Neural cell (in vitro differentiated cells): ENCODE measurements at regions not wholly inside any gene's neighbourhood (a gene's known extent, or its start where the extent isn't known, plus 50 kb on each side); places are given as distances from the start of the nearest gene placed in this dataset.

Source experiments
- H2AFZ ChIP-seq: fragments of 200-600, 300-800 bp; sonication (generic), shearing (Covaris generic); 2 replicates; pipeline ENCODE4 v1.6.0; 2014; ENCODE audit warnings: low read depth, mild to moderate bottlenecking, antibody characterized with exemption, low read length, moderate library complexity
- H3F3A ChIP-seq: fragments of 200-600 bp; shearing (Covaris generic); 2 replicates; pipeline ENCODE4 v1.6.1; 2016; ENCODE audit warnings: mild to moderate bottlenecking, moderate library complexity, mixed read lengths, antibody characterized with exemption, low read length; ENCODE audit not compliant: insufficient read depth, poor library complexity, severe bottlenecking
- H3K27ac ChIP-seq: fragments of 200-600, 300-800 bp; sonication (generic), shearing (Covaris generic); 2 replicates; pipeline ENCODE4 v1.5.1; 2014; ENCODE audit warnings: mild to moderate bottlenecking, low read length, moderate library complexity
- H3K27me3 ChIP-seq: fragments of 300-800, 200-600 bp; sonication (generic), shearing (Covaris generic); 2 replicates; pipeline ENCODE4 v1.6.0; 2014; ENCODE audit warnings: mild to moderate bottlenecking, low read depth, low read length, moderate library complexity; ENCODE audit not compliant: insufficient read depth
- H3K36me3 ChIP-seq: fragments of 300-800, 200-600 bp; sonication (generic), shearing (Covaris generic); 2 replicates; pipeline ENCODE4 v1.5.1; 2014; ENCODE audit warnings: mild to moderate bottlenecking, antibody characterized with exemption, low read length, moderate library complexity; ENCODE audit not compliant: insufficient read depth
- H3K4me2 ChIP-seq: fragments of 300-800, 200-600 bp; sonication (generic), shearing (Covaris generic); 2 replicates; pipeline ENCODE4 v1.6.0; 2014; ENCODE audit warnings: mild to moderate bottlenecking, low read length
- H3K4me3 ChIP-seq: fragments of 300-800, 200-600 bp; sonication (generic), shearing (Covaris generic); 2 replicates; pipeline ENCODE4 v1.5.1; 2014; ENCODE audit warnings: mild to moderate bottlenecking, low read length, moderate library complexity
- H3K79me2 ChIP-seq: fragments of 200-600 bp; shearing (Covaris generic); replicated peaks from 2 replicates; pipeline ENCODE4 v1.6.0; 2014; ENCODE audit warnings: mild to moderate bottlenecking, low read length, moderate library complexity; ENCODE audit not compliant: insufficient read depth
- H3K9ac ChIP-seq: fragments of 300-800, 200-600 bp; sonication (generic), shearing (Covaris generic); 2 replicates; pipeline ENCODE4 v1.6.1; 2016; ENCODE audit warnings: mild to moderate bottlenecking, low read length, mixed read lengths
- H3K9me2 ChIP-seq: fragments of 200-600 bp; shearing (Covaris generic); 2 replicates; pipeline ENCODE4 v1.6.1; 2016; ENCODE audit warnings: mild to moderate bottlenecking, low read length, mixed read lengths; ENCODE audit not compliant: insufficient read depth
- H3K9me3 ChIP-seq: fragments of 200-600, 300-800 bp; sonication (generic), shearing (Covaris generic); 2 replicates; pipeline ENCODE4 v1.6.1; 2016; ENCODE audit warnings: mild to moderate bottlenecking, mixed run types, low read length, moderate library complexity, mixed read lengths
- H4K20me1 ChIP-seq: fragments of 200-600 bp; shearing (Covaris generic); 2 replicates; pipeline ENCODE4 v1.6.1; 2016; ENCODE audit warnings: mild to moderate bottlenecking, mixed run types; ENCODE audit not compliant: insufficient read depth
- EP300 ChIP-seq: fragments of 450-650 bp; conservative IDR thresholded peaks from 2 replicates; pipeline ENCODE4 v1.6.1; 2014; ENCODE audit warnings: antibody characterized with exemption, mild to moderate bottlenecking, moderate library complexity; ENCODE audit not compliant: poor library complexity, severe bottlenecking
- EZH2 ChIP-seq: fragments of 200-600, 300-800 bp; shearing (Covaris generic), sonication (generic); IDR thresholded peaks from 2 replicates; pipeline ENCODE4 v1.6.1; 2014; ENCODE audit warnings: antibody characterized with exemption, low read length, borderline replicate concordance, mild to moderate bottlenecking; ENCODE audit not compliant: insufficient read depth, poor library complexity, severe bottlenecking
- MXI1 ChIP-seq: fragments of 450-650 bp; conservative IDR thresholded peaks from 2 replicates; pipeline ENCODE4 v1.6.1; 2014; ENCODE audit warnings: antibody characterized with exemption, mild to moderate bottlenecking; ENCODE audit not compliant: poor library complexity, severe bottlenecking
- POLR2AphosphoS5 ChIP-seq: IDR thresholded peaks from 2 replicates; pipeline ENCODE4 v1.6.1; 2012
- RAD21 ChIP-seq: fragments of 450-650 bp; conservative IDR thresholded peaks from 2 replicates; pipeline ENCODE4 v1.6.1; 2014; ENCODE audit warnings: antibody characterized with exemption, mild to moderate bottlenecking, moderate library complexity
- SMC3 ChIP-seq: fragments of 450-650 bp; conservative IDR thresholded peaks from 2 replicates; pipeline ENCODE4 v1.6.1; 2014; ENCODE audit warnings: antibody characterized with exemption, mild to moderate bottlenecking, moderate library complexity; ENCODE audit not compliant: poor library complexity
- TAF1 ChIP-seq: IDR thresholded peaks from 2 replicates; pipeline ENCODE4 v1.6.1; 2012; ENCODE audit warnings: low read depth
- TF ChIP-seq, protein P1 (sequence below): IDR thresholded peaks from 2 replicates; pipeline ENCODE4 v1.6.1; 2012; ENCODE audit warnings: borderline replicate concordance
- TF ChIP-seq, protein P2 (sequence below): fragments of 450-650 bp; IDR thresholded peaks from 2 replicates; pipeline ENCODE4 v1.5.1; 2014; ENCODE audit warnings: antibody characterized with exemption, mild to moderate bottlenecking, moderate library complexity; ENCODE audit not compliant: poor library complexity, severe bottlenecking

DNA sequence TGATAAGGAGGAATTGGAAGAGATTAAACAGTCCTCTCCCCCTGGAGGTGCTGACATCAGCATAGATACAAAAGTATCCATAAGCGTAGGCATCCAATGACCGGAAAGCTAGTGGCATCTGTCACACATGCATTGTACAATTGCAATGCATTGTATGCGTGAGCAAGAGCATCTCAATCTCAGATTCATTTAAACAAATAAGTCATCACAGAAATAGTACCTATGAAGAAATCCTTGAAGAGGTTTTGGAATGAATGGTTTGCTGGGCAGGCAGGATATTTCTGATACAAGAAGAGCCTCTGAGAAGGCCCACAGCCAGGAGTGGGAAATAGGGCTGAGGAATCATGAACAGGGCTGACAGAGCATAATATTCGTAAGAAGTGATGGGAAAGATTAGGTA lies 88.9 kb upstream of the ABCD3 start:
- H3K36me3 ChIP-seq, result no peaks in the 10 kb centered on the region
- TF ChIP-seq SMC3, result no peak
- TF ChIP-seq, protein P1, sequence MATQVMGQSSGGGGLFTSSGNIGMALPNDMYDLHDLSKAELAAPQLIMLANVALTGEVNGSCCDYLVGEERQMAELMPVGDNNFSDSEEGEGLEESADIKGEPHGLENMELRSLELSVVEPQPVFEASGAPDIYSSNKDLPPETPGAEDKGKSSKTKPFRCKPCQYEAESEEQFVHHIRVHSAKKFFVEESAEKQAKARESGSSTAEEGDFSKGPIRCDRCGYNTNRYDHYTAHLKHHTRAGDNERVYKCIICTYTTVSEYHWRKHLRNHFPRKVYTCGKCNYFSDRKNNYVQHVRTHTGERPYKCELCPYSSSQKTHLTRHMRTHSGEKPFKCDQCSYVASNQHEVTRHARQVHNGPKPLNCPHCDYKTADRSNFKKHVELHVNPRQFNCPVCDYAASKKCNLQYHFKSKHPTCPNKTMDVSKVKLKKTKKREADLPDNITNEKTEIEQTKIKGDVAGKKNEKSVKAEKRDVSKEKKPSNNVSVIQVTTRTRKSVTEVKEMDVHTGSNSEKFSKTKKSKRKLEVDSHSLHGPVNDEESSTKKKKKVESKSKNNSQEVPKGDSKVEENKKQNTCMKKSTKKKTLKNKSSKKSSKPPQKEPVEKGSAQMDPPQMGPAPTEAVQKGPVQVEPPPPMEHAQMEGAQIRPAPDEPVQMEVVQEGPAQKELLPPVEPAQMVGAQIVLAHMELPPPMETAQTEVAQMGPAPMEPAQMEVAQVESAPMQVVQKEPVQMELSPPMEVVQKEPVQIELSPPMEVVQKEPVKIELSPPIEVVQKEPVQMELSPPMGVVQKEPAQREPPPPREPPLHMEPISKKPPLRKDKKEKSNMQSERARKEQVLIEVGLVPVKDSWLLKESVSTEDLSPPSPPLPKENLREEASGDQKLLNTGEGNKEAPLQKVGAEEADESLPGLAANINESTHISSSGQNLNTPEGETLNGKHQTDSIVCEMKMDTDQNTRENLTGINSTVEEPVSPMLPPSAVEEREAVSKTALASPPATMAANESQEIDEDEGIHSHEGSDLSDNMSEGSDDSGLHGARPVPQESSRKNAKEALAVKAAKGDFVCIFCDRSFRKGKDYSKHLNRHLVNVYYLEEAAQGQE, result no peak
- no peak for TF ChIP-seq TAF1
- TF ChIP-seq POLR2AphosphoS5, result no peak
- TF ChIP-seq MXI1, result no peak
- TF ChIP-seq EZH2, result no peak
- no peak for TF ChIP-seq RAD21
- TF ChIP-seq, protein P2, sequence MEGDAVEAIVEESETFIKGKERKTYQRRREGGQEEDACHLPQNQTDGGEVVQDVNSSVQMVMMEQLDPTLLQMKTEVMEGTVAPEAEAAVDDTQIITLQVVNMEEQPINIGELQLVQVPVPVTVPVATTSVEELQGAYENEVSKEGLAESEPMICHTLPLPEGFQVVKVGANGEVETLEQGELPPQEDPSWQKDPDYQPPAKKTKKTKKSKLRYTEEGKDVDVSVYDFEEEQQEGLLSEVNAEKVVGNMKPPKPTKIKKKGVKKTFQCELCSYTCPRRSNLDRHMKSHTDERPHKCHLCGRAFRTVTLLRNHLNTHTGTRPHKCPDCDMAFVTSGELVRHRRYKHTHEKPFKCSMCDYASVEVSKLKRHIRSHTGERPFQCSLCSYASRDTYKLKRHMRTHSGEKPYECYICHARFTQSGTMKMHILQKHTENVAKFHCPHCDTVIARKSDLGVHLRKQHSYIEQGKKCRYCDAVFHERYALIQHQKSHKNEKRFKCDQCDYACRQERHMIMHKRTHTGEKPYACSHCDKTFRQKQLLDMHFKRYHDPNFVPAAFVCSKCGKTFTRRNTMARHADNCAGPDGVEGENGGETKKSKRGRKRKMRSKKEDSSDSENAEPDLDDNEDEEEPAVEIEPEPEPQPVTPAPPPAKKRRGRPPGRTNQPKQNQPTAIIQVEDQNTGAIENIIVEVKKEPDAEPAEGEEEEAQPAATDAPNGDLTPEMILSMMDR, result no peak
- TF ChIP-seq EP300, result no peak

DNA sequence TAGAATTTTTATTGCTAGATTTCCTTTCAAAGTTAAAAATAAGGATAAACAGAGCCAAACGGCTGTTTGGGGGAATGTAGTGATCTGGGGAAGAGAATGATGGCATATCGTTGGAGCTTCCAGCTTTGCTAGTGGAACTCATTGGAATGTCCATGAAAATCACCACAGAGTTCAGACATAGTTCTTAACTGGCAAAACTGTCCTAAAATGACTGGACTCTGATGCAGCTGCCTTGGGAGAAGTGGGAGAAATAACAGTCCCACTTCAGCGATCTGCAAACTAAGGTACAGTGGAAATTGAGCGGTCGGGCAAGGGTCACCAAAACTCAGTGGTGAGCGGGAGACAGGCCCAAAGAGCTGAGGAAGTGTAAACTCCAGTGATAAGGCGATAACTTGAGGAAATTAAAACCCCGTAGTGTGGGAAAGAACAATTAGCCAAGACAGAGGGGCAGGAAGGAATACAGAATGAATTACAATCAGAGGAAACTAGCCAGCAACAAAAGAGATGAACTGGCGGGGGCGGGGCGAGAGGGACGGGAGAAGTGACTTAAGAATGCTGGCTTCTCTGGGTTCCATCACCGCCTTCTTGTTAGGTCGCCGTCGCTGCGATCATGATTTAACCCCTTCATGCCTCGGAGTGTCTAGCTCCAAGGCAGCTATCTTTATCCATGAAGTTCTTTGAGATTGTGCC lies 89.8 kb upstream of the ARHGAP29 start:
- H4K20me1 ChIP-seq, result no peaks in the 10 kb centered on the region

More for the DNA sequence above, 88.9 kb upstream of the ABCD3 start:
- Histone ChIP-seq H2AFZ (no peak overlapping the region), H3K9me3 (no peaks in the 10 kb centered on the region), H4K20me1 (no peaks in the 10 kb centered on the region), H3K79me2 (no peaks in the 10 kb centered on the region), H3K4me3 (no peak overlapping the region), H3K9ac (no peak overlapping the region), H3K27ac (no peak overlapping the region), H3K27me3 (no peaks in the 10 kb centered on the region), H3K4me2 (no peak overlapping the region), H3F3A (no peaks in the 10 kb centered on the region), H3K9me2 (no peaks in the 10 kb centered on the region)

More for the DNA sequence above, 89.8 kb upstream of the ARHGAP29 start:
- H3K4me2 ChIP-seq, result no peak overlapping the region
- no peak overlapping the region for H3K4me3 ChIP-seq
- no peak for TF ChIP-seq EP300
- TF ChIP-seq, protein P1, result no peak
- no peak for TF ChIP-seq EZH2
- no peak for TF ChIP-seq POLR2AphosphoS5
- TF ChIP-seq RAD21, result no peak
- TF ChIP-seq SMC3, result no peak
- TF ChIP-seq, protein P2, result no peak
- TF ChIP-seq TAF1, result no peak
- no peak for TF ChIP-seq MXI1
- H3K27me3 ChIP-seq, result no peaks in the 10 kb centered on the region
- H2AFZ ChIP-seq, result no peak overlapping the region
- H3K9me3 ChIP-seq, result no peaks in the 10 kb centered on the region
- no peak overlapping the region for H3K9ac ChIP-seq
- H3K79me2 ChIP-seq, result no peaks in the 10 kb centered on the region
- H3K27ac ChIP-seq, result no peak overlapping the region
- H3K36me3 ChIP-seq, result no peaks in the 10 kb centered on the region
- H3F3A ChIP-seq, result no peaks in the 10 kb centered on the region
- H3K9me2 ChIP-seq, result no peaks in the 10 kb centered on the region
